RWPE1 (cell line): ENCODE measurements at regions not wholly inside any gene's neighbourhood (a gene's known extent, or its start where the extent isn't known, plus 50 kb on each side); places are given as distances from the start of the nearest gene placed in this dataset.

ENCODE experiments used
- CTCF ChIA-PET: fragments of 350-600 bp; sonication (Branson Sonifier 250); formaldehyde crosslinking; extraction: SDS; loops from one replicate; lab custom pipeline; 2021; lab: Yijun Ruan, JAX
- POLR2A ChIA-PET: fragments of 400-600 bp; formaldehyde crosslinking; extraction: SDS; loops from one replicate; lab custom pipeline; 2020; ENCODE audit warnings: antibody characterized with exemption; ENCODE audit not compliant: low non-redundant PET; lab: Yijun Ruan, JAX
- DNase-seq: peaks from one replicate; pipeline ENCODE4 v3.0.0; 2012; ENCODE audit warnings: low spot score
- H3K27ac ChIP-seq: fragments of 450-650 bp; 2 replicates; pipeline ENCODE4 v1.5.1; 2017
- TF ChIP-seq, protein P1 (sequence below): fragments of 450-650 bp; conservative IDR thresholded peaks from 2 replicates; pipeline ENCODE4 v1.5.1; 2017; ENCODE audit warnings: low read depth, mild to moderate bottlenecking

DNA sequence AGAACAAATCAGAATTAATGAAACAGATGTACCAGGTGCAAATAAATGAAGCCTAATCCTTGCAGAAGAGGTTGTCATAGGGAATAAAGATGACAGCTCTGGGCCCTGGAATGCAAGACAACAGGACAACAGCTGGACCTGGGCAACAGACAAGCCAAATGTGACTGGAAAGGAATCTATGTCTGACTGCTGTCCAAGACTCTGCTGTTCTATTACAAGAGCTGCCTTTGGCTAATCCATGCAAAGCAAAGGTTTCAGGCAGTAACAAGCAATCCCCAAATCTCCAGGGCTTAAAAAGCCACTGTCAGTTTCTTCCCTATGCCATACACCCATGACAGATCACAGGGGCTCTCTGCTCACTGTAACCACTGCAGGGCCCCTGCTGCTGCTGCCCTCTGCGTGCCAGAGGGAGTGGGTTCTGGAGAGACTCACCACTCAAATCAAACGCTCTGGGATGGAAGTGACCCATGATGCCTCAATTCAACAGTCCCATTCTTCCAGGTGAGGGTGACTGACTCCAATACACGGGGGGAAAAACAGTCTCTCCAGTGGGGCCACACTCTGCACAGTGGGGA is 218.9 kb upstream of the SFSWAP start:
- DNase-seq: no peak
- POLR2A ChIA-PET: no interaction called here
- H3K27ac ChIP-seq: no peak overlapping the region
- CTCF ChIA-PET: no interaction called here
- TF ChIP-seq, protein P1, sequence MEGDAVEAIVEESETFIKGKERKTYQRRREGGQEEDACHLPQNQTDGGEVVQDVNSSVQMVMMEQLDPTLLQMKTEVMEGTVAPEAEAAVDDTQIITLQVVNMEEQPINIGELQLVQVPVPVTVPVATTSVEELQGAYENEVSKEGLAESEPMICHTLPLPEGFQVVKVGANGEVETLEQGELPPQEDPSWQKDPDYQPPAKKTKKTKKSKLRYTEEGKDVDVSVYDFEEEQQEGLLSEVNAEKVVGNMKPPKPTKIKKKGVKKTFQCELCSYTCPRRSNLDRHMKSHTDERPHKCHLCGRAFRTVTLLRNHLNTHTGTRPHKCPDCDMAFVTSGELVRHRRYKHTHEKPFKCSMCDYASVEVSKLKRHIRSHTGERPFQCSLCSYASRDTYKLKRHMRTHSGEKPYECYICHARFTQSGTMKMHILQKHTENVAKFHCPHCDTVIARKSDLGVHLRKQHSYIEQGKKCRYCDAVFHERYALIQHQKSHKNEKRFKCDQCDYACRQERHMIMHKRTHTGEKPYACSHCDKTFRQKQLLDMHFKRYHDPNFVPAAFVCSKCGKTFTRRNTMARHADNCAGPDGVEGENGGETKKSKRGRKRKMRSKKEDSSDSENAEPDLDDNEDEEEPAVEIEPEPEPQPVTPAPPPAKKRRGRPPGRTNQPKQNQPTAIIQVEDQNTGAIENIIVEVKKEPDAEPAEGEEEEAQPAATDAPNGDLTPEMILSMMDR: no peak

DNA sequence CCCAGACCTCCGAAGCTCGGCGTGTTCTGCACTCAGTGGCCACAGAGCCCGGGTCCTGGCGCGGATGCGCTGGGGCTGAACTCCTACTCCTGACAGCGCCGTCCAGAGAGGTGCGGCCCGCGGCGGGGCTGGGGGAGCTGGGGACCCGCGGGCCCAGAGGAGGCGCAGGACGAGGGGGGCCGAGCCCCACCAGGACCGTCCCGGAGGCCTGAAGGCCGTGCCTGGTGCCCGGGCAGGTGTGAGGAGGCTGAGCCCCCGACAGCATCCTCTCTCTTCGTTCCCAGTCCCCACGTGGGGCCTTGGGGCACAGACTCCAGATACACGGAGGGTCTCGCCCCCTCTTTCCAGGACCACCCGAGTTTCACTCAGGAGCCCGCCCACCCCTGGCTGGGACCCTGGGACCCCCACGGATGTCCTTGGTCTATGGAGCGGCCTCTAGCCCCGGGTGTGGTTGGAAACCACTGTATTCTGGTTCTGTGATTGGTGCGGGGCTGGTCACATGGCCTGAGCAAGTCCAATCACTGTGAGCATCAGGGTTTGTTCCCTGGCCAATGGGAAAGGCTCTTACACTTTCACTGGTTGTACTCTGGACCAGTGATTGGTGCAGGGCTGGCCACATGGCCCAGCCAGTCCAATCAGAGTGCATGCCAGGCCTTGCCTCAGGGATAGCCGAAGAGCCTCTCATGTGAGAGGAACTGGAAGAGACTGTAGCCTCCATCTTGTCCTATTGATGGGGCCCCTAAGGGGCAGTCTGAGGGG is 217.6 kb upstream of the SFSWAP start:
- H3K27ac ChIP-seq: no peak overlapping the region
- TF ChIP-seq, protein P1: no peak
- ChIA-PET CTCF (interaction anchor here (0.7 kb wide), 1 partner anchor 436 kb away, joined by 3 read pairs; no protein-coding TSS in a partner anchor), POLR2A (no interaction called here)
- no peak for DNase-seq

DNA sequence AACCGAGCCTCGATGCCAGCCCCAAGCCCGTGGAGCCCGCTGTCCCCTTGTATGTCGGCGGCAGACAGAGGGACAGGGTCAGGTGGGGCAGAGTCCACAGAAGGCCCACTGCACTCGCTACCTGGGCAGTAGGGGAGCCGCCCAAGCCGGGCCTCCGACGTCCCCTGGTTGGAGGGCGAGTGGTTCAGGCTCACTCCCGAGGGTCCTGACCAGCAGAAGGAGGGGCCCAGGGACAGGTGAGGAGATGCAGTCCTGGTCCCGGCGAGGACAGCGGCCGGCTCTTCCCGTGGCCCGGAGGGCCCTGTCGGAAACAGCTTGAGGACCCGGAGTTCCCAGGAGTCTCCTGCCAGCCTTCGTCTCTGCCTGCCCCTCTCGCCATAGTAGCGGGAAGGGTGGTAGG is 216.7 kb upstream of the SFSWAP start:
- ChIA-PET CTCF (interaction anchor here (0.7 kb wide), 1 partner anchor 435 kb away, joined by 3 read pairs; no protein-coding TSS in a partner anchor), POLR2A (no interaction called here)
- no peak overlapping the region for H3K27ac ChIP-seq
- TF ChIP-seq, protein P1: no peak
- no peak for DNase-seq

DNA sequence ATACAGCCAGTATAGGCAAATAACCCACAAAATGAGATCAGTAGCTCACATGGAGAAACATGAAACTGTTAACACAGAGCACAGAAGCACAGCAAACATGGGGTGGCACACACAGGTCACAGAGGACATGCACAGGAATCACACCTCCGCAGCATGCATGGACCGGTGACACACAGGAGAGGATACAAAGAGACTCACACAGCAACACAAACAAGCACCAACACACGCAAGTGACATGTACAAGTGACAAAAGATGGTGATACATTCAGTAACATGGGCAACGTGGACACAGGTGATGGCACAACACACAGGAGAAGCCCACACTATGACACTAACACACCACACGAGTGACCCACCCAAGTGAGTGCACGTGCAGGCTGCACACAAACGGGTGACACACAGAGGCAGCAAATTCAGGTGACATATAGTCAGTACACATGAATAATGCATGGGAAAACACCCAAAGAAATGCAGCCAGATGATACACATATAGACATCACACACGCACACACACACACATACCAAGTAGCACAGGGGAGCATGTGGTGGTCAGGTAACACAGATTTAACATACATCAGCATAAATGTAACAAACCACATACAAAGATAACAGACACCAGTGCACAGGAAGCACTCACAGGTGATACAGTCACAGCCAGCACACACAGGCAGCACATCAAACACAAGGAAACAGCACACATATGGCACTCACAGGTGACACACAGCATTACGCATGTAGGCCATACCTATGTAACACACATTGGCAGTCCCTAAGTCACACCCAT is 216.0 kb upstream of the SFSWAP start:
- POLR2A ChIA-PET: no interaction called here

DNA sequence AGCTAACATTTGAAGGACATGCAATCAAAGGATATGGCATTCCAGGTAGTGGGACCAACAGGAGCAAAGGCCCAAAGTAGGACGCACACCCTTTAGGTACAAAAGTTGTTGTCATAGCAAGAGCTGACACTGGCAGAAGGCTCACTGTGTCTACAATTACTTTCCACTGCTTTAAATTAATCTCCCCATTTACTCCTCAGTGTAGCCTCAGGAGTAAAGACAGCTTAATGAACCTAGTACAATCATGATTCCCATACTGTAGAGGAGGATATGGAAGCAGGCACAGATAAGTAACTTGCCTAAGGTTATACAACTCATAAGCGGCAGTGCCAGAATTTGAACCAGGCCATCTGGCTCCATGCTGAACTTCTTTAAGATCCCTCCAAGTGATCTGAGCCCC is 212.9 kb upstream of the SFSWAP start:
- no peak for DNase-seq
- CTCF ChIA-PET: no interaction called here
- TF ChIP-seq, protein P1: no peak
- POLR2A ChIA-PET: no interaction called here
- H3K27ac ChIP-seq: no peak overlapping the region

More for the DNA sequence above, 216.0 kb upstream of the SFSWAP start:
- CTCF ChIA-PET: no interaction called here
- no peak overlapping the region for H3K27ac ChIP-seq
- DNase-seq: no peak
- TF ChIP-seq, protein P1: no peak

DNA sequence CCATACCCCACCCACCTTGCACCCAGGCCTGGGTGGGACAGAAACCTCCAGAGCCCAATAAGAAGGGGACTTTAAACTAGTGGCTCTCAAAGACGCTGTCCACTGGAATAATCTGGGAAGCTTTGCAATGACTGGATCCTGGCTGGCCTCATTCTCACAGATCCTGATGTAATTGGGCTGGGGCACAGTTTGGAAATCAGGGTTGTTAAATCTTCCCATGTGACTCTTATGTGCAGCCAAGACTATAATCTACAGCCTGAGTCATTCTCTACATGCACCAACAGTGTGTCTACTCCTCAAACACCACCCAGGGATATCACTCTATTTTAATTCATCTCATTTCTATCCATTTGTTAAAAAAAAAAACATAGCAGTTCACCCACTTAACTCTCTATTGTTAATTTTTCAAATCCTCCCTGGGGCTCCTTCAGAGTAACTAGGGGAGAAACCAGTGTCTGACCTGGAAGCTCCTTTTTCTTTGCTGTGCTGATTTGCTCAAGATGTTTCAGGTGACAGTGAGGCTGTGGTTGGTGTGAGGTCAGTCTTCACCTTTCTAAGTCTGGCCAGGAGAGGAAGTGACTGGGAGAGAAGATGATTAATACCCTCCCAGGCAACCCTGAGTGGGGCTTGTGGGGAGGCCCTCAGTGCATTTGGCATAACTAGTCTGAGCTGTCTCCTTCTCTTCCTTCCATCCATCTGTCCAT is 211.6 kb upstream of the SFSWAP start:
- ChIA-PET CTCF (no interaction called here), POLR2A (interaction anchor here (0.9 kb wide), 1 partner anchor 12 kb away, joined by 3 read pairs; no protein-coding TSS in a partner anchor)
- peak overlapping the region; percentile 71 for H3K27ac ChIP-seq
- TF ChIP-seq, protein P1: no peak
- peak; percentile 36 for DNase-seq
